GM23338 (cell line): ENCODE measurements at regions not wholly inside any gene's neighbourhood (a gene's known extent, or its start where the extent isn't known, plus 50 kb on each side); places are given as distances from the start of the nearest gene placed in this dataset.

Source experiments
- CREB1 ChIP-seq: fragments of 250-450 bp; sonication (Bioruptor Pico); IDR thresholded peaks from 2 replicates; pipeline ENCODE4 v1.5.0; 2020; ENCODE audit warnings: low read depth, mild to moderate bottlenecking, moderate library complexity
- EZH2phosphoT487 ChIP-seq: fragments of 200-600 bp; sonication (generic); IDR thresholded peaks from one replicate; pipeline ENCODE4 v1.8.1; 2018; ENCODE audit warnings: antibody characterized with exemption; ENCODE audit not compliant: unreplicated experiment
- JUNB ChIP-seq: IDR thresholded peaks from one replicate; pipeline ENCODE4 v1.6.1; 2016; ENCODE audit warnings: antibody characterized with exemption; ENCODE audit not compliant: unreplicated experiment
- NANOG ChIP-seq: IDR thresholded peaks from 2 replicates; pipeline ENCODE4 v1.6.1; 2016; ENCODE audit warnings: antibody characterized with exemption, borderline replicate concordance
- POLR2AphosphoS5 ChIP-seq: IDR thresholded peaks from 2 replicates; pipeline ENCODE4 v1.6.1; 2016; ENCODE audit warnings: antibody characterized with exemption, low read depth
- STAT1 ChIP-seq: IDR thresholded peaks from one replicate; pipeline ENCODE4 v1.6.1; 2016; ENCODE audit warnings: antibody characterized with exemption; ENCODE audit not compliant: unreplicated experiment
- TF ChIP-seq, protein P1 (sequence below), 2 experiments: fragments of 200-600 bp in 1 of 2; sonication (generic) in 1 of 2; conservative IDR thresholded peaks; 2 replicates each; pipeline versions ENCODE4 v1.5.1 to v1.6.1; 2016 to 2017; ENCODE audit warnings: antibody characterized with exemption in 2 of 2, low read depth in 2 of 2, mild to moderate bottlenecking in 2 of 2, moderate library complexity in 1 of 2
- TF ChIP-seq, protein P2 (sequence below): IDR thresholded peaks from one replicate; pipeline ENCODE4 v1.6.1; 2018; ENCODE audit warnings: antibody characterized with exemption; ENCODE audit not compliant: unreplicated experiment
- TF ChIP-seq, protein P3 (sequence below): fragments of 250-450 bp; sonication (Bioruptor Pico); IDR thresholded peaks from 2 replicates; pipeline ENCODE4 v1.5.0; 2020; ENCODE audit warnings: mild to moderate bottlenecking, moderate library complexity

DNA sequence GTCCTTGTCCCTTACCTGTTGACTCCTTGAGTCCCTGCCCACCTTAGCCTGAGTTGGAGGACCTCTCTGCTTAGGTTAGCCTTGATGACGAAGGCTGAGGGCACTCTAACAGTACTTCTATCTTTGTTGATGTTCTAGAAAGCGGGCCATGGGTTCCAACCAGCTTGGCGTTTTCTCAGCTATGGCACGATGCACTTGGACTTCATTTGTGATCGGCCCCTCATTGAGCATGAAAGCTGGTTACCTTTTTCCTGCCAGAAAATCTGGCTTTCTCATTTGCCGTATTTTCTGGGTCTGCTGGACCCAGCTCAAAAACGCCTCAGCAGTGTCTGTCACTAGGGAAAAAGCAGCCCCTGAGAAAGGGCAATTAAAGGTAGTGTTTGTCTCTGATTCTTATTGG is 290.8 kb downstream of the EMP1 start:
- TF ChIP-seq, protein P1, sequence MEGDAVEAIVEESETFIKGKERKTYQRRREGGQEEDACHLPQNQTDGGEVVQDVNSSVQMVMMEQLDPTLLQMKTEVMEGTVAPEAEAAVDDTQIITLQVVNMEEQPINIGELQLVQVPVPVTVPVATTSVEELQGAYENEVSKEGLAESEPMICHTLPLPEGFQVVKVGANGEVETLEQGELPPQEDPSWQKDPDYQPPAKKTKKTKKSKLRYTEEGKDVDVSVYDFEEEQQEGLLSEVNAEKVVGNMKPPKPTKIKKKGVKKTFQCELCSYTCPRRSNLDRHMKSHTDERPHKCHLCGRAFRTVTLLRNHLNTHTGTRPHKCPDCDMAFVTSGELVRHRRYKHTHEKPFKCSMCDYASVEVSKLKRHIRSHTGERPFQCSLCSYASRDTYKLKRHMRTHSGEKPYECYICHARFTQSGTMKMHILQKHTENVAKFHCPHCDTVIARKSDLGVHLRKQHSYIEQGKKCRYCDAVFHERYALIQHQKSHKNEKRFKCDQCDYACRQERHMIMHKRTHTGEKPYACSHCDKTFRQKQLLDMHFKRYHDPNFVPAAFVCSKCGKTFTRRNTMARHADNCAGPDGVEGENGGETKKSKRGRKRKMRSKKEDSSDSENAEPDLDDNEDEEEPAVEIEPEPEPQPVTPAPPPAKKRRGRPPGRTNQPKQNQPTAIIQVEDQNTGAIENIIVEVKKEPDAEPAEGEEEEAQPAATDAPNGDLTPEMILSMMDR (conservative IDR thresholded peaks at IDR 0.05; ENCODE audit: low read depth in 2 of 2), result no peak
- no peak for TF ChIP-seq JUNB
- no peak for TF ChIP-seq EZH2phosphoT487
- TF ChIP-seq NANOG, result no peak
- TF ChIP-seq, protein P2, sequence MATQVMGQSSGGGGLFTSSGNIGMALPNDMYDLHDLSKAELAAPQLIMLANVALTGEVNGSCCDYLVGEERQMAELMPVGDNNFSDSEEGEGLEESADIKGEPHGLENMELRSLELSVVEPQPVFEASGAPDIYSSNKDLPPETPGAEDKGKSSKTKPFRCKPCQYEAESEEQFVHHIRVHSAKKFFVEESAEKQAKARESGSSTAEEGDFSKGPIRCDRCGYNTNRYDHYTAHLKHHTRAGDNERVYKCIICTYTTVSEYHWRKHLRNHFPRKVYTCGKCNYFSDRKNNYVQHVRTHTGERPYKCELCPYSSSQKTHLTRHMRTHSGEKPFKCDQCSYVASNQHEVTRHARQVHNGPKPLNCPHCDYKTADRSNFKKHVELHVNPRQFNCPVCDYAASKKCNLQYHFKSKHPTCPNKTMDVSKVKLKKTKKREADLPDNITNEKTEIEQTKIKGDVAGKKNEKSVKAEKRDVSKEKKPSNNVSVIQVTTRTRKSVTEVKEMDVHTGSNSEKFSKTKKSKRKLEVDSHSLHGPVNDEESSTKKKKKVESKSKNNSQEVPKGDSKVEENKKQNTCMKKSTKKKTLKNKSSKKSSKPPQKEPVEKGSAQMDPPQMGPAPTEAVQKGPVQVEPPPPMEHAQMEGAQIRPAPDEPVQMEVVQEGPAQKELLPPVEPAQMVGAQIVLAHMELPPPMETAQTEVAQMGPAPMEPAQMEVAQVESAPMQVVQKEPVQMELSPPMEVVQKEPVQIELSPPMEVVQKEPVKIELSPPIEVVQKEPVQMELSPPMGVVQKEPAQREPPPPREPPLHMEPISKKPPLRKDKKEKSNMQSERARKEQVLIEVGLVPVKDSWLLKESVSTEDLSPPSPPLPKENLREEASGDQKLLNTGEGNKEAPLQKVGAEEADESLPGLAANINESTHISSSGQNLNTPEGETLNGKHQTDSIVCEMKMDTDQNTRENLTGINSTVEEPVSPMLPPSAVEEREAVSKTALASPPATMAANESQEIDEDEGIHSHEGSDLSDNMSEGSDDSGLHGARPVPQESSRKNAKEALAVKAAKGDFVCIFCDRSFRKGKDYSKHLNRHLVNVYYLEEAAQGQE, result no peak
- TF ChIP-seq POLR2AphosphoS5, result no peak
- TF ChIP-seq CREB1, result no peak
- TF ChIP-seq, protein P3, sequence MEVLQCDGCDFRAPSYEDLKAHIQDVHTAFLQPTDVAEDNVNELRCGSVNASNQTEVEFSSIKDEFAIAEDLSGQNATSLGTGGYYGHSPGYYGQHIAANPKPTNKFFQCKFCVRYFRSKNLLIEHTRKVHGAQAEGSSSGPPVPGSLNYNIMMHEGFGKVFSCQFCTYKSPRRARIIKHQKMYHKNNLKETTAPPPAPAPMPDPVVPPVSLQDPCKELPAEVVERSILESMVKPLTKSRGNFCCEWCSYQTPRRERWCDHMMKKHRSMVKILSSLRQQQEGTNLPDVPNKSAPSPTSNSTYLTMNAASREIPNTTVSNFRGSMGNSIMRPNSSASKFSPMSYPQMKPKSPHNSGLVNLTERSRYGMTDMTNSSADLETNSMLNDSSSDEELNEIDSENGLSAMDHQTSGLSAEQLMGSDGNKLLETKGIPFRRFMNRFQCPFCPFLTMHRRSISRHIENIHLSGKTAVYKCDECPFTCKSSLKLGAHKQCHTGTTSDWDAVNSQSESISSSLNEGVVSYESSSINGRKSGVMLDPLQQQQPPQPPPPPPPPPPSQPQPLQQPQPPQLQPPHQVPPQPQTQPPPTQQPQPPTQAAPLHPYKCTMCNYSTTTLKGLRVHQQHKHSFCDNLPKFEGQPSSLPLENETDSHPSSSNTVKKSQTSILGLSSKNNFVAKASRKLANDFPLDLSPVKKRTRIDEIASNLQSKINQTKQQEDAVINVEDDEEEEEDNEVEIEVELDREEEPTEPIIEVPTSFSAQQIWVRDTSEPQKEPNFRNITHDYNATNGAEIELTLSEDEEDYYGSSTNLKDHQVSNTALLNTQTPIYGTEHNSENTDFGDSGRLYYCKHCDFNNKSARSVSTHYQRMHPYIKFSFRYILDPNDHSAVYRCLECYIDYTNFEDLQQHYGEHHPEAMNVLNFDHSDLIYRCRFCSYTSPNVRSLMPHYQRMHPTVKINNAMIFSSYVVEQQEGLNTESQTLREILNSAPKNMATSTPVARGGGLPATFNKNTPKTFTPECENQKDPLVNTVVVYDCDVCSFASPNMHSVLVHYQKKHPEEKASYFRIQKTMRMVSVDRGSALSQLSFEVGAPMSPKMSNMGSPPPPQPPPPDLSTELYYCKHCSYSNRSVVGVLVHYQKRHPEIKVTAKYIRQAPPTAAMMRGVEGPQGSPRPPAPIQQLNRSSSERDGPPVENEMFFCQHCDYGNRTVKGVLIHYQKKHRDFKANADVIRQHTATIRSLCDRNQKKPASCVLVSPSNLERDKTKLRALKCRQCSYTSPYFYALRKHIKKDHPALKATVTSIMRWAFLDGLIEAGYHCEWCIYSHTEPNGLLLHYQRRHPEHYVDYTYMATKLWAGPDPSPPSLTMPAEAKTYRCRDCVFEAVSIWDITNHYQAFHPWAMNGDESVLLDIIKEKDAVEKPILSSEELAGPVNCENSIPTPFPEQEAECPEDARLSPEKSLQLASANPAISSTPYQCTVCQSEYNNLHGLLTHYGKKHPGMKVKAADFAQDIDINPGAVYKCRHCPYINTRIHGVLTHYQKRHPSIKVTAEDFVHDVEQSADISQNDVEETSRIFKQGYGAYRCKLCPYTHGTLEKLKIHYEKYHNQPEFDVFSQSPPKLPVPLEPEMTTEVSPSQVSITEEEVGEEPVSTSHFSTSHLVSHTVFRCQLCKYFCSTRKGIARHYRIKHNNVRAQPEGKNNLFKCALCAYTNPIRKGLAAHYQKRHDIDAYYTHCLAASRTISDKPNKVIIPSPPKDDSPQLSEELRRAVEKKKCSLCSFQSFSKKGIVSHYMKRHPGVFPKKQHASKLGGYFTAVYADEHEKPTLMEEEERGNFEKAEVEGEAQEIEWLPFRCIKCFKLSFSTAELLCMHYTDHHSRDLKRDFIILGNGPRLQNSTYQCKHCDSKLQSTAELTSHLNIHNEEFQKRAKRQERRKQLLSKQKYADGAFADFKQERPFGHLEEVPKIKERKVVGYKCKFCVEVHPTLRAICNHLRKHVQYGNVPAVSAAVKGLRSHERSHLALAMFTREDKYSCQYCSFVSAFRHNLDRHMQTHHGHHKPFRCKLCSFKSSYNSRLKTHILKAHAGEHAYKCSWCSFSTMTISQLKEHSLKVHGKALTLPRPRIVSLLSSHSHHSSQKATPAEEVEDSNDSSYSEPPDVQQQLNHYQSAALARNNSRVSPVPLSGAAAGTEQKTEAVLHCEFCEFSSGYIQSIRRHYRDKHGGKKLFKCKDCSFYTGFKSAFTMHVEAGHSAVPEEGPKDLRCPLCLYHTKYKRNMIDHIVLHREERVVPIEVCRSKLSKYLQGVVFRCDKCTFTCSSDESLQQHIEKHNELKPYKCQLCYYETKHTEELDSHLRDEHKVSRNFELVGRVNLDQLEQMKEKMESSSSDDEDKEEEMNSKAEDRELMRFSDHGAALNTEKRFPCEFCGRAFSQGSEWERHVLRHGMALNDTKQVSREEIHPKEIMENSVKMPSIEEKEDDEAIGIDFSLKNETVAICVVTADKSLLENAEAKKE (CRISPR knock-in tag), result no peak
- no peak for TF ChIP-seq STAT1
